Osteocyte (in vitro differentiated cells): ENCODE measurements at regions not wholly inside any gene's neighbourhood (a gene's known extent, or its start where the extent isn't known, plus 50 kb on each side); places are given as distances from the start of the nearest gene placed in this dataset.

Experiments
- DNase-seq: peaks from one replicate; pipeline ENCODE4 v3.0.0; 2021; ENCODE audit warnings: mixed read lengths; ENCODE audit not compliant: unreplicated experiment; ENCODE audit errors: extremely low spot score
- H3K27ac Mint-ChIP-seq: one replicate; pipeline ENCODE4 v1.8.0; 2021; ENCODE audit warnings: mild to moderate bottlenecking, mixed read lengths; ENCODE audit not compliant: unreplicated experiment
- H3K27me3 Mint-ChIP-seq: one replicate; pipeline ENCODE4 v1.8.0; 2021; ENCODE audit warnings: mixed read lengths; ENCODE audit not compliant: unreplicated experiment
- H3K36me3 Mint-ChIP-seq: one replicate; pipeline ENCODE4 v1.8.0; 2021; ENCODE audit warnings: mixed read lengths; ENCODE audit not compliant: unreplicated experiment
- H3K4me1 Mint-ChIP-seq: one replicate; pipeline ENCODE4 v1.8.0; 2021; ENCODE audit warnings: mixed read lengths; ENCODE audit not compliant: unreplicated experiment
- H3K4me3 Mint-ChIP-seq: one replicate; pipeline ENCODE4 v1.8.0; 2021; ENCODE audit warnings: mild to moderate bottlenecking, moderate library complexity, mixed read lengths; ENCODE audit not compliant: unreplicated experiment
- H3K9me3 Mint-ChIP-seq: one replicate; pipeline ENCODE4 v1.8.0; 2021; ENCODE audit warnings: mixed read lengths; ENCODE audit not compliant: unreplicated experiment
- TF ChIP-seq, protein P1 (sequence below): fragments of 200-600 bp; sonication (generic); IDR thresholded peaks from 2 replicates; pipeline ENCODE4 v1.5.0; 2021; ENCODE audit warnings: antibody characterized with exemption, mild to moderate bottlenecking, moderate library complexity

DNA sequence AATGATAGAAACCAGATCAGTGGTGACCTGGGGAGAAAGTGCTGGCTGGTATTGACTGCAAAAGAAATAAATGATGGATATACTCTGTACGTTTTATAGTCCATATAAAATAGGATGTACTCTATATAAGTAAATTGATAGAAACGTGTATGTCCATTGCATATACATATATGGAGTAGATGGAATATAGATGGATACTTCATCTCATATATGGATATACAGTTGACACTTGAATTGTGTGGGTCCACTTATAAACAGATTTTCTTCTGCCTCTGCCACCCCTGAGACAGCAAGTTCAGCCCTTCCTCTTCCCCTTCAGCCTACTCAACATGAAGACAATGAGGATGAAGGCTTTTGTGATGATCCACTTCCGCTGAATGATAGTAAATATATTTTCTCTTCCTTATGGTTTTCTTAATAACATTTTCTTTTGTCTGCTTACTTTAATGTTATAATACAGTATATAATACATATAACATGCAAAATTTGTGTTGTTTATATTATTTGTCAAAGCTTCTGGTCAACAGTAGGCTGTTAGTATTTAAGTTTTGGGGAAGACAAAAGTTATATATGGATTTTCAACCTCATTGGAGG is 76.1 kb upstream of the MYCN start:
- H3K27ac Mint-ChIP-seq: no peak overlapping the region
- no peak for DNase-seq
- no peaks in the 10 kb centered on the region for H3K36me3 Mint-ChIP-seq
- peaks cover 12% of the 10 kb centered on the region for H3K27me3 Mint-ChIP-seq
- no peak overlapping the region for H3K4me3 Mint-ChIP-seq
- no peaks in the 10 kb centered on the region for H3K9me3 Mint-ChIP-seq
- no peaks in the 10 kb centered on the region for H3K4me1 Mint-ChIP-seq
- TF ChIP-seq, protein P1, sequence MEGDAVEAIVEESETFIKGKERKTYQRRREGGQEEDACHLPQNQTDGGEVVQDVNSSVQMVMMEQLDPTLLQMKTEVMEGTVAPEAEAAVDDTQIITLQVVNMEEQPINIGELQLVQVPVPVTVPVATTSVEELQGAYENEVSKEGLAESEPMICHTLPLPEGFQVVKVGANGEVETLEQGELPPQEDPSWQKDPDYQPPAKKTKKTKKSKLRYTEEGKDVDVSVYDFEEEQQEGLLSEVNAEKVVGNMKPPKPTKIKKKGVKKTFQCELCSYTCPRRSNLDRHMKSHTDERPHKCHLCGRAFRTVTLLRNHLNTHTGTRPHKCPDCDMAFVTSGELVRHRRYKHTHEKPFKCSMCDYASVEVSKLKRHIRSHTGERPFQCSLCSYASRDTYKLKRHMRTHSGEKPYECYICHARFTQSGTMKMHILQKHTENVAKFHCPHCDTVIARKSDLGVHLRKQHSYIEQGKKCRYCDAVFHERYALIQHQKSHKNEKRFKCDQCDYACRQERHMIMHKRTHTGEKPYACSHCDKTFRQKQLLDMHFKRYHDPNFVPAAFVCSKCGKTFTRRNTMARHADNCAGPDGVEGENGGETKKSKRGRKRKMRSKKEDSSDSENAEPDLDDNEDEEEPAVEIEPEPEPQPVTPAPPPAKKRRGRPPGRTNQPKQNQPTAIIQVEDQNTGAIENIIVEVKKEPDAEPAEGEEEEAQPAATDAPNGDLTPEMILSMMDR: no peak

DNA sequence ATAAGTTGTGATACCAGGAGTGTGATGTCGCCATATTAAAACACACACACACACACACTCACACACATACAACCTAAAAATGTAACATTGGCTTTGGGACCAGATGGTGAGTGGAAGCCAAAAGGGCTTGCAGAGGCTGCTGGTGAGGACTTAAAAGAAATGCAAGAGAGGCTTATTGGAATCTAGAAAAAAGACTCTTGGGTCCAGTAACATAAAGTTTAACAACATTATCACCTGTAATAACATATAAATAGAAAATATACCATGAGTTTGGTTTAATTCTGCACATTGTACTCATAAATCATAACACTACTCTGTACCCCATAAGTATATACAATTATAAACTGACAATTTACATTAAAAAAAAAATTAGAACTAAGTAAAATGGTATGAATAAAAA is 74.4 kb upstream of the MYCN start:
- no peak for DNase-seq
- H3K4me1 Mint-ChIP-seq: no peaks in the 10 kb centered on the region
- TF ChIP-seq, protein P1: no peak
- no peak overlapping the region for H3K27ac Mint-ChIP-seq
- H3K4me3 Mint-ChIP-seq: no peak overlapping the region
- H3K9me3 Mint-ChIP-seq: no peaks in the 10 kb centered on the region
- peaks cover 9% of the 10 kb centered on the region for H3K27me3 Mint-ChIP-seq
- no peaks in the 10 kb centered on the region for H3K36me3 Mint-ChIP-seq

DNA sequence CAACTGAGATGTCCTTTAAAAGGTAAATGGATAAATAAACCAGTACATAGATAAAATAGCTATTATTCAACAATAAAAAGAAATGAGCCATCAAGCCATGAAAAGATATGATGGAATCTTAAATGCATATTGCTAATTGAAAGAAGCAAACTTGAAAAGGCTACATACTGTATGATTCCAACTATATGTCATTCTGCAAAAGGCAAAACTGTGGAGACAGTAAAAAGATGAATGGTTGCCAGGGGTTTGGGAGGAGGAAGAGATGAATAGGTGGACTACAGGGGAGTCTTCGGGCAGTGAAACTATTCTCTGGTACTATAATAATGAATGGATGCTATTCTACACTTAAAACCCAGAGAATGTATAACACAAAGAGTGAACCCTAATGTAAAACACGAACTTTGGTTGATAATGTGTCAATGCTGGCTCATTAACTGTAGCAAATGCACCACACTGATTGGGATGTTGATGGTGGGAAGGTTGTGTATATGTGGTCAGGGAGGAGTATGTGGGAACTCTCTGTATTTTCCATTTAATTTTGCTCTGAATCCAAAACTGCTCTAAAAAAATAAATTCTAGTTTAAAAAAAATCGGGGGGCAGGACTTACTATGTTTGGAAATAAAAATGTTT is 73.7 kb upstream of the MYCN start:
- DNase-seq: no peak
- Mint-ChIP-seq H3K27me3 (peaks cover 8% of the 10 kb centered on the region), H3K9me3 (no peaks in the 10 kb centered on the region), H3K27ac (no peak overlapping the region), H3K4me1 (no peaks in the 10 kb centered on the region), H3K36me3 (no peaks in the 10 kb centered on the region), H3K4me3 (no peak overlapping the region)
- TF ChIP-seq, protein P1: no peak

DNA sequence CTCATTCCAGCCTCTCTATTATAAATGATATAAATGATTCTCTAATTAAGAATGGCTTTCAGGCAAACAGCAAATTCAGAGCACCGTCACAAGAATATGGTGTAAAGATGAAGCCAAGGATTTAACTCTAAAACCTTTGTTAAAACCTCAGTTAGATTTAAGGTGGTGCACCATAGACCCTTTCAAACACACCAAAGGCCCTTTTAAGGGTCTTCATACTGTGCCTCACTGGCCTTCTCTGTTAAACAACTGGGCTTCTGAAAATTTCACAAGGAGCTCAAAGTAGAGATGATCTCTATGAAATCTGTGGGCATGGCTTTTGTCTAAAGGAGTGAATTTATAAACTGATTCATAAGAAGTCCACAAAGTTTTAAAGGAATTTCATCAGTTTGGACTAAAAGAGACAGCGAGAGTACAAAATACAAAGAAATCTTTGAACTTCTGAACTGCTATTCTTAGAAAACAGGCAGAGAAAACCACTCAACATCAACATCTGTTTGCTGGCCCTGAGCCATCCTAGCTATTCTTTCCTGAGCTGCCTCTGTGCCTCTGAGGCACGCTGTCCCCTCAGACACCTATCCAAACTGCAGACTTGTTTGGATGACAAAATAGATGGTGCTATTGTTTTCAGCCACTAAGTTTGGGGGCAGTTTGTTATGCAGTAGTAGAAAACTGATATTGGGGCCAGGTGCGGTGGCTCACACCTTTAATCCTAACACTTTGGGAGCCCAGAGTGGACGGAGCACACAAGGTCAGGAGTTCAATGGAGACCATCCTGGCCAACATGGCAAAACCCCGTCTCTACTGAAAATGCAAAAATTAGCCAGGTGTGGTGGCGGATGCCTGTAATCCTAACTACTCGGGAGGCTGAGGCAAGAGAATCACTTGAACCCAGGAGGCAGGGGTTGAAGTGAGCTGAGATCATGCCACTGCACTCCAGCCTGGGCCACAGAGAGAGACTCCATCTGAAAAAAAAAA is 72.9 kb upstream of the MYCN start:
- H3K36me3 Mint-ChIP-seq: no peaks in the 10 kb centered on the region
- peaks cover 8% of the 10 kb centered on the region for H3K27me3 Mint-ChIP-seq
- no peak overlapping the region for H3K4me3 Mint-ChIP-seq
- peak; percentile 42 for DNase-seq
- no peaks in the 10 kb centered on the region for H3K9me3 Mint-ChIP-seq
- H3K27ac Mint-ChIP-seq: no peak overlapping the region
- TF ChIP-seq, protein P1: no peak
- no peaks in the 10 kb centered on the region for H3K4me1 Mint-ChIP-seq

DNA sequence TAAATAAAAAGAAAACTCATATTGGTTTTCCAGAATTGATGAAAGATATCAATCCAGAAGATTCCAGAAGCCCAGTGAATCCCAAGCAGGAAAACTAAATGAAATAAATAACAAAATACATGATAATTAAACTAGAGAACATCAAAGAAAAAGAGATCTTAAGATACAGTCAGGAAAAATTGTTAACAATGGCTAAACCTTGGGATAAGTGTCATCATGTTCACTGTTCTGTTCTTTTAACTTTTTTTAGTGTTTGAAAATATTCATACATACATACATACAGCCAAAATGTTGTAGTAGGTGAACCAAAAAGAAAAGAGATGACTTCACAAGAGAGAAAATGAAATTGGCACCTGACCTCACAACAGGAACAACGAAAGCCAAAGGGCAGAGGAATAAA is 72.2 kb upstream of the MYCN start:
- H3K4me3 Mint-ChIP-seq: no peak overlapping the region
- H3K36me3 Mint-ChIP-seq: no peaks in the 10 kb centered on the region
- H3K27ac Mint-ChIP-seq: no peak overlapping the region
- no peaks in the 10 kb centered on the region for H3K9me3 Mint-ChIP-seq
- H3K4me1 Mint-ChIP-seq: no peaks in the 10 kb centered on the region
- peaks cover 8% of the 10 kb centered on the region for H3K27me3 Mint-ChIP-seq
- DNase-seq: no peak
- TF ChIP-seq, protein P1: no peak
